ENCODE measurements at regions not wholly inside any gene's neighbourhood (a gene's known extent, or its start where the extent isn't known, plus 50 kb on each side); places are given as distances from the start of the nearest gene placed in this dataset.

GRCh38 chr5:90231688-90232087 lies 177.9 kb downstream of the CETN3 start:
- H3K36me3 ChIP-seq (ENCODE audit: control insufficient read depth in 2 of 2, extremely low read depth in 1 of 2, insufficient read depth in 2 of 2, low read length in 2 of 2), result no peaks in the 10 kb centered on the region
- H3K27me3 ChIP-seq (ENCODE audit: control insufficient read depth in 2 of 2, insufficient read depth in 2 of 2, low read length in 2 of 2), result peaks cover 0 to 4% of the 10 kb centered on the region in 2 experiments
- POLR2A ChIA-PET, result no interaction called here
- DNase-seq (ENCODE audit: low read depth, low spot score) (no peak), FAIRE-seq (no peak)
- no peaks in the 10 kb centered on the region for H4K20me1 ChIP-seq (replicated peaks; ENCODE audit: control insufficient read depth, extremely low read depth, insufficient read depth, low read length)
- TF ChIP-seq CTCF (IDR thresholded peaks at IDR 0.05; ENCODE audit: extremely low read depth in 1 of 2, insufficient read depth in 1 of 2, low read depth in 1 of 2, low read length in 2 of 2) (no peak), EZH2 (IDR thresholded peaks at IDR 0.05; ENCODE audit: borderline replicate concordance, low read depth, low read length, severe bottlenecking) (no peak), FOS (IDR thresholded peaks at IDR 0.05; ENCODE audit: borderline replicate concordance, insufficient read depth, low read length) (no peak), GATA2 (IDR thresholded peaks at IDR 0.05; ENCODE audit: insufficient read depth, insufficient read length, low read depth, low read length) (no peak), JUN (IDR thresholded peaks at IDR 0.05; ENCODE audit: borderline replicate concordance, insufficient read depth, insufficient read length, low read depth) (no peak), POLR2A (IDR thresholded peaks at IDR 0.05; ENCODE audit: low read depth, low read length) (no peak), MAX (IDR thresholded peaks at IDR 0.05; ENCODE audit: insufficient read depth, insufficient read length) (no peak), POLR2AphosphoS5 (IDR thresholded peaks at IDR 0.05; ENCODE audit: insufficient read depth, low read depth, low read length) (no peak)
- intact Hi-C loops (cut with micrococcal nuclease) (no loop called here), dilution Hi-C loops (cut with MboI; ENCODE audit: extremely low pct_ligation_motif_present, low sequenced_read_pairs) (no loop called here)
- CTCF ChIA-PET, result interaction anchor here (1.4 kb wide), 1 partner anchor 34 kb away, joined by 3 read pairs; no protein-coding TSS in a partner anchor
- no peak overlapping the region for H3K4me3 ChIP-seq (replicated peaks in 1 of 3; ENCODE audit: insufficient read depth in 1 of 3, low read depth in 1 of 3, low read length in 3 of 3)
- H2AFZ ChIP-seq (ENCODE audit: low read depth, low read length), result no peak overlapping the region
- H3K4me1 ChIP-seq (ENCODE audit: control insufficient read depth, extremely low read depth, insufficient read depth, low read length), result no peaks in the 10 kb centered on the region
- no peaks in the 10 kb centered on the region for H3K9me3 ChIP-seq (replicated peaks; ENCODE audit: control insufficient read depth, insufficient read depth, low read length)
- no peak overlapping the region for H3K4me2 ChIP-seq (ENCODE audit: insufficient read depth, low read length)
- no peaks in the 10 kb centered on the region for H3K9me1 ChIP-seq (replicated peaks; ENCODE audit: control insufficient read depth, extremely low read depth, insufficient read depth, low read length)
- no peak overlapping the region for H3K9ac ChIP-seq (replicated peaks; ENCODE audit: extremely low read depth, insufficient read depth, low read length)
- no TSS peak for BruUV-seq (replicated peaks)
- no peaks in the 10 kb centered on the region for H3K79me2 ChIP-seq (ENCODE audit: control insufficient read depth, insufficient read depth, low read length)
- H3K27ac ChIP-seq (ENCODE audit: insufficient read depth, low read depth, low read length), result no peak overlapping the region

All from endothelial cell of umbilical vein (primary cell).